ENCODE measurements at regions not wholly inside any gene's neighbourhood (a gene's known extent, or its start where the extent isn't known, plus 50 kb on each side); places are given as distances from the start of the nearest gene placed in this dataset.
"Not testable (repeated sequence)": the region's sequence is repeated elsewhere in the genome, so short reads cannot be mapped to it uniquely, and the experiment has no call there.

DNA sequence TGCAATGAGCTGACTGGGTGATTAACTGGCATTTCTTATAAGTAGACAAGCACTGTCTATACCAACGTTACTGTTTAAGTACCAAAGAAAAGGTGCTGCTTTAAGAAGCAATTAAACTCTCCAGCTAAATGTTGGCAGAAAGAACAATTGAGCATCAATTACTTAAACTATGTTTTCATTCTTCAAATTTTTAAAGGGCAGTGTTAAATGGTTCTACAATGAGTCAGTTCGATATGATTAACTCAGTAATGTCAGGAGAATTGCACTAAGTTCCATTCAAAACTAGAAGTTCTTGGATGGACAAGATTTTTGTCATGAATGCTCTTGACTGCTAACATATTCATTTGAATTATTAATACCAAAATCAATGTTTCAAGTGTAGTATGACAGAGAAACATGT lies 593.7 kb downstream of the DNAH5 start:
- DNase-seq (ENCODE audit: low read depth in 2 of 2) = no peak

- no peak for DNase-seq (ENCODE audit: low read depth in 2 of 2)
Observed at GRCh38 chr5:13348568-13348967, 595.9 kb downstream of the DNAH5 start.

- DNase-seq (ENCODE audit: low read depth in 2 of 2) = no peak
Observed at GRCh38 chr5:13346401-13346800, 598.1 kb downstream of the DNAH5 start.

GRCh38 chr5:13339093-13339492 lies 605.4 kb downstream of the DNAH5 start:
- DNase-seq (ENCODE audit: low read depth in 2 of 2) = no peak

DNA sequence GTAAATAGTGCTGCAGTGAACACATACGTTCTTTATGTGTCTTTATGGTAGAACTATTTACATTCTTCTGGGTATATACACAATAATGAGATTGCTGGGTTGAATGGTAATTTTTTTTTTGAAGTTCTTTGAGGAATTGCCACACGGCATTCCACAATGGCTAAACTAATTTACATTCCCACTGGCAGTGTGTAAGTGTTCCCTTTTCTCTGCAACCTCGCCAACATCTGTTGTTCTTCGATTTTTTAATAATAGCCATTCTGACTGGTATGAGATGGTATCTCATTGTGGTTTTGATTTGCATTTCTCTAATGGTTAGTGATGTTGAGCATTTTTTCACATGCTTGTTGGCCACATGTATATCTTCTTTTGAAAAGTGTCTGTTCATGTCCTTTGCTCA lies 609.5 kb downstream of the DNAH5 start:
- DNase-seq (ENCODE audit: low read depth in 2 of 2) = not testable (repeated sequence)

DNA sequence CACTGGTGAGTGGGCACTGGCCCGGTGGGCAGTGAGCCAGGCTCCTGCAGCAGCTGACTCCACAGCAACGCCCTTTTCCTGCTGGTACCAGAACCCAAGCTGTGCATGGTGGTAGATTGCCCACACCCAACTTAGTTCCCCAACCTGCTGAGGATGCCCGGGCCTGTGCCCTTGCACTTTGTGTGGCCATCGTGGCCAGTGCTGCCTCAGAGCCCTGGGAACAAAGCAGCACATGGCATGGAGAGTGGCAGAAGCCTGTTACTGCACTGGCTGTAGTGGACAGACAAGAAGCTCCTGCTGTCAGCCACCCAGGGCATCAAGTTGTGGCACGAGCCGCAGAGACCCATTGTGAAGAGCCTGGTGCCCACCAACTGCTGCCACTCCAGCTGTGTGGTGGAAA lies 612.9 kb downstream of the DNAH5 start:
- DNase-seq (ENCODE audit: low read depth in 2 of 2) = no peak

GRCh38 chr5:13328316-13328715 lies 616.2 kb downstream of the DNAH5 start:
- DNase-seq (ENCODE audit: low read depth in 2 of 2) = no peak

- no peak for DNase-seq (ENCODE audit: low read depth in 2 of 2)
Observed at GRCh38 chr5:13325765-13326164, 618.7 kb downstream of the DNAH5 start.

- no peak for DNase-seq (ENCODE audit: low read depth in 2 of 2)
Observed at GRCh38 chr5:13322769-13323168, 621.7 kb downstream of the DNAH5 start.

- no peak for DNase-seq (ENCODE audit: low read depth in 2 of 2)
Observed at GRCh38 chr5:13317654-13318053, 626.8 kb downstream of the DNAH5 start.

DNA sequence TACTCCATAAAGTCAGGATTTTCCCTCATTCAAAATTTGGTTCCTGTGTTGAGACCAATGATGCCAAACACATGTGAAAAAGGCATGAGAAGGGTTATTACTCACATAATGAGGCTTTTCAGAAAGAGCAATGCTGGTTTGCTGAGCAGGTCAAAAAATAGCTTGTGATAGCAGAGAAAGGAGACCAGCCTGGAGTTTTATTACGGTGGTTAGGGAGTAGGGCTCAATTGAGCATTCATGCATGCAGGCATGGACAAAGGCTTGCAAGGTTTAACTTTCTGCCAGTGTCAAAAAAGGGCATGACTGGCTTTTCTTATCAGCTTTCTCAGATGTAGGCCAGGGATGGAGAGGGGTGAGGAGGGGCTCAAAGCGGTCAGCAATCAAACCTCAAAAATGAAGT lies 628.3 kb downstream of the DNAH5 start:
- DNase-seq (ENCODE audit: low read depth in 2 of 2) = no peak

DNA sequence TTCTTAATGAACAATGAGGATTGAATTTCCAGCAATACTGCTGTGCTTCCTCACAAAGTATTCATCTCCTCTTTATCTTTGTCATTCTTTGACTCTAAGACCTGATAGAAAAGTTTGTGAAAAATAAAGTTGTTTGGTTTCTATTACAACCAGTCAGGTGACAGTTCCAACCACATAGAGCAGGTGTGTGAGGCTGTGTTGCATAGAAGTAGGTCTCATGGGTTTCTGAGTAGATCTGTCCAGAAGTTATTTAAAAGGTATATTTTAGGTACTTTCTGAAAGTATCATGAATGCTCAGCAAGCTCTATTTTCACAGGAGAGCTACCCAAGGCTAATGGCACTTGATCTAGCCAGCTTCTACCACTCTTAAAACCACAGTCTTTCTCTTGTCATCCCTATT lies 637.0 kb downstream of the DNAH5 start:
- no peak for DNase-seq (ENCODE audit: low read depth in 2 of 2)

- DNase-seq (ENCODE audit: low read depth in 2 of 2) = no peak
Observed at GRCh38 chr5:13303445-13303844, 641.0 kb downstream of the DNAH5 start.

DNA sequence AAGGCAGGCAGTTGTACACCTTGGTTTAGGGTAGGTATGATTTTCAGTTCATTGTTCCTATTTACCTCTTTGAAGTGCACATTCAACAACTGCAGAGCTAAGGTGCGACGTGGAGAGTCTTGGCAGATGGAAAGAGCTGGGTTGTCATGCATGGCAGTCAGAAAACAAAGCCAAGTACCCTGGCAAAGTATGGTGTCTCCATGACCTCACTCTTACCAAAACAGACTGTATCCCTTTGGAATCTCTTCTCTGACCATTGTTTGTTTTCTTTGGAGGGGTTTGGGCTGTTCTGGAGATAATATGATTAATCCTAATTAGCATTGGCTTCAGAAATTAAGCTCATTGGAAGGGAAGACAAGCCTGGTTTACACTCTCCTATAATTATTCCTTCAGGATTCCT lies 665.7 kb downstream of the DNAH5 start:
- DNase-seq (ENCODE audit: low read depth in 2 of 2) = no peak

DNA sequence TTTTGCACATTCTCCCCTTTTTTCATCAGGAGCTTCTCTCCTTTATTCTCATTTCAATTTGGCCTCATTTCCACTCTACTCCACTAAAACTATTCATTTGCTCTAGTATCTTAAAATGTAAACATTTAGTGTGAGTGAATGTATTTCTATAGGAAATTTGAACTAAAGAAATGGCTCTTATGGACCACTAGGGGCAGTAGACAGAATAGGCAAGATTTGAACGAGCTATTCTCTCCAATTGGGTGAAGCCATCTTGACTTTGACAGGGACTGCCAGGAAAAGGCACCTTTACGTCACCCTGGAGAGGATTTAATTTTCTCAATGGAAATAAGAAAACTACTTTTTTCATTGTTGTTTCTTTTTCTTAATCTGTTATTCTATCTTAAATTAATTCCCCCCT lies 666.3 kb downstream of the DNAH5 start:
- DNase-seq (ENCODE audit: low read depth in 2 of 2) = no peak

GRCh38 chr5:13276156-13276555 lies 668.3 kb downstream of the DNAH5 start:
- no peak for DNase-seq (ENCODE audit: low read depth in 2 of 2)

- no peak for DNase-seq (ENCODE audit: low read depth in 2 of 2)
Observed at GRCh38 chr5:13263701-13264100, 680.8 kb downstream of the DNAH5 start.

DNA sequence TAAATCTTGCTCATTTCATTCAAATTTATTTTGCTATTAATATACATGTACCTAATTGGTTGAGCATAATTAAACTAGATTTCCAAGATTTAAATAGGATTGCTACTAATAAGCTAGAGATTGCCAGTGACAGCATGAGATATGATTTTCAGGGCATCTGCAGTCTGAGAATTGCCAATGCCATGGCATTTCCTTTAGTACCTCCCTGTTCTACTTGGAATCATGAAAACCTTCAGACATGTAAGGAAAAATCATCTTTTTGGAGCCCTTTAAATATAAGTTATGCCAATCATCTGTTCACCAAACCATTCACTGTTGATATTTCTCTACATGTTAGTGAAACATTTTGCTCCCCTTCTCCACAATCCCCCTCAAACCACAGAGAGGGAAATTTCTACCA lies 691.4 kb downstream of the DNAH5 start:
- DNase-seq (ENCODE audit: low read depth in 2 of 2) = no peak

DNA sequence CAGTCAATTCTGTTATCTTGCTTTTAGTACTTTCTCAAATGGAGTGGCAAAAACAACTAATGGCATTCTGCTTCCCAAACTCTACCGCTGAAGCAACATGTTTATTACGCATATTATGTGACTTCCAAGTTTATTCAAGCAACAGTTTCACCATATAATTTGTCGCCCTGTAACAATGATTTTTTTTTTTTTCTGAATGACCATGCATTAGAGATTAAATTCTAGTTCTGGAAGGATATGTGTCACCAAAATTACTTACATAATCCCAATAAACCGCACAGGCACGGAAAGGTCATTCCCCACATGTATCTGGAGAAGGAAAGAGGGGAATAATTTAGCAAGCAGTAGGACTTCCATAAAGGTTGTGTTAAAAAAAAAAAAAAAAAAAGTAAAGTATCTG lies 691.8 kb downstream of the DNAH5 start:
- DNase-seq (ENCODE audit: low read depth in 2 of 2) = no peak

GRCh38 chr5:13251623-13252376 lies 692.7 kb downstream of the DNAH5 start:
- no peak for DNase-seq (ENCODE audit: low read depth in 2 of 2)

- peak in 1 of 2 donors; percentile 4 for DNase-seq (ENCODE audit: low read depth in 2 of 2)
Observed at GRCh38 chr5:13250464-13251291, 693.8 kb downstream of the DNAH5 start.

GRCh38 chr5:13249854-13250253 lies 694.6 kb downstream of the DNAH5 start:
- no peak for DNase-seq (ENCODE audit: low read depth in 2 of 2)

DNA sequence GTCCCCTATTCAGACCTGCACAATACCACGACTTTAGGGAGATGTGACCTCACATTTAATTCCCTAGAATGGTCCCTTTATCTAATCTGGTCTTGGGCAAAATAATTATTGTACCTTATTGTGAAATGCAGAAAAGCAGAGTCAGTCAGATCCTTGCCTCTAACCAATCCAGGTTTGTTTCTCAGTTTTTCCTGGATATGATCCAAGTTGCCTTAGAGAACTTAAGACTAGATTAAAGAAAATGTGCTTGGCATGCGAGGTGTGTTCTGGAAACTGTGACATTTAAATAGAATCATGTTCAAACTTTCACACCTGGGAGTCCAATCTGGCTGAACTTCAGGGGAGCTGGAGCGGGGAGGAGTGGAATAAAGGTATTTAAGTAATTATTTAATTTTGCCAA lies 696.2 kb downstream of the DNAH5 start:
- no peak for DNase-seq (ENCODE audit: low read depth in 2 of 2)

All from lung microvascular endothelial cell (primary cell).